H1 (cell line): ENCODE measurements at regions not wholly inside any gene's neighbourhood (a gene's known extent, or its start where the extent isn't known, plus 50 kb on each side); places are given as distances from the start of the nearest gene placed in this dataset.

Experiments used
- CTCF ChIP-seq, 3 experiments: IDR thresholded peaks; 1 replicate in 2 of 3; 2 replicates in 1 of 3; pipeline versions ENCODE4 v1.5.1 to v1.6.1; 2011; ENCODE audit warnings: low read length in 3 of 3, mild to moderate bottlenecking in 3 of 3, inconsistent platforms in 2 of 3, low read depth in 1 of 3, moderate library complexity in 1 of 3; ENCODE audit not compliant: insufficient read depth in 1 of 3; ENCODE audit errors: control extremely low read depth in 1 of 3
- GABPA ChIP-seq: IDR thresholded peaks from 2 replicates; pipeline ENCODE4 v1.6.1; 2011; ENCODE audit warnings: mild to moderate bottlenecking, low read length, moderate library complexity, borderline replicate concordance; ENCODE audit not compliant: insufficient read depth
- HDAC2 ChIP-seq, 2 experiments: fragments of 300-600 bp in 1 of 2; sonication (generic) in 1 of 2; IDR thresholded peaks; 2 replicates each; pipeline ENCODE4 v1.6.1; 2011 to 2012; ENCODE audit warnings: low read depth in 2 of 2, low read length in 2 of 2, mild to moderate bottlenecking in 2 of 2, moderate library complexity in 2 of 2, borderline replicate concordance in 1 of 2, inconsistent platforms in 1 of 2
- KDM1A ChIP-seq: fragments of 200-600, 300-600 bp; sonication (generic); IDR thresholded peaks from 2 replicates; pipeline ENCODE4 v1.7.1; 2016; ENCODE audit warnings: mild to moderate bottlenecking, low read length, borderline replicate concordance
- KDM4A ChIP-seq: IDR thresholded peaks from one replicate; pipeline ENCODE4 v1.7.1; 2012; ENCODE audit warnings: low read depth, mild to moderate bottlenecking, moderate library complexity, low read length, inconsistent platforms; ENCODE audit not compliant: severe bottlenecking
- POLR2AphosphoS5 ChIP-seq: IDR thresholded peaks from 2 replicates; pipeline ENCODE4 v1.6.1; 2011; ENCODE audit warnings: low read depth, low read length
- RFX5 ChIP-seq: IDR thresholded peaks from 2 replicates; pipeline ENCODE4 v1.6.1; 2011; ENCODE audit warnings: low read depth, low read length, improper control_type of control experiment, borderline replicate concordance
- SIN3A ChIP-seq, 2 experiments: IDR thresholded peaks in 1 of 2; conservative IDR thresholded peaks in 1 of 2; 2 replicates each; pipeline ENCODE4 v1.6.1; 2011 to 2012; ENCODE audit warnings: low read length in 2 of 2, improper control_type of control experiment in 1 of 2, low read depth in 1 of 2, mild to moderate bottlenecking in 1 of 2
- TBP ChIP-seq: IDR thresholded peaks from 2 replicates; pipeline ENCODE4 v1.6.1; 2011; ENCODE audit warnings: low read depth, low read length, improper control_type of control experiment
- TF ChIP-seq, protein P1 (sequence below): IDR thresholded peaks from 2 replicates; pipeline ENCODE4 v1.6.1; 2011; ENCODE audit warnings: low read length, improper control_type of control experiment

- TF ChIP-seq KDM1A (no peak), KDM4A (no peak), SIN3A (conservative IDR thresholded peaks at IDR 0.05 in 1 of 2, IDR thresholded peaks at IDR 0.05 in 1 of 2; ENCODE audit: low read depth in 1 of 2, low read length in 2 of 2) (no peak), HDAC2 (IDR thresholded peaks at IDR 0.05; ENCODE audit: borderline replicate concordance in 1 of 2, low read depth in 2 of 2, low read length in 2 of 2) (no peak), CTCF (IDR thresholded peaks at IDR 0.05; ENCODE audit: control extremely low read depth in 1 of 3, insufficient read depth in 1 of 3, low read depth in 1 of 3, low read length in 3 of 3) (no peak), TBP (no peak), GABPA (no peak), RFX5 (no peak), POLR2AphosphoS5 (no peak)
- TF ChIP-seq, protein P1, sequence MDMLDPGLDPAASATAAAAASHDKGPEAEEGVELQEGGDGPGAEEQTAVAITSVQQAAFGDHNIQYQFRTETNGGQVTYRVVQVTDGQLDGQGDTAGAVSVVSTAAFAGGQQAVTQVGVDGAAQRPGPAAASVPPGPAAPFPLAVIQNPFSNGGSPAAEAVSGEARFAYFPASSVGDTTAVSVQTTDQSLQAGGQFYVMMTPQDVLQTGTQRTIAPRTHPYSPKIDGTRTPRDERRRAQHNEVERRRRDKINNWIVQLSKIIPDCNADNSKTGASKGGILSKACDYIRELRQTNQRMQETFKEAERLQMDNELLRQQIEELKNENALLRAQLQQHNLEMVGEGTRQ, result no peak
These were observed 555.9 kb upstream of the HS6ST1 start for GRCh38 chr2:128874608-128875007.
